ENCODE measurements at regions not wholly inside any gene's neighbourhood (a gene's known extent, or its start where the extent isn't known, plus 50 kb on each side); places are given as distances from the start of the nearest gene placed in this dataset.

GRCh38 chr12:84362552-84362897 lies 550.1 kb downstream of the SLC6A15 start:
- TF ChIP-seq, protein P1, sequence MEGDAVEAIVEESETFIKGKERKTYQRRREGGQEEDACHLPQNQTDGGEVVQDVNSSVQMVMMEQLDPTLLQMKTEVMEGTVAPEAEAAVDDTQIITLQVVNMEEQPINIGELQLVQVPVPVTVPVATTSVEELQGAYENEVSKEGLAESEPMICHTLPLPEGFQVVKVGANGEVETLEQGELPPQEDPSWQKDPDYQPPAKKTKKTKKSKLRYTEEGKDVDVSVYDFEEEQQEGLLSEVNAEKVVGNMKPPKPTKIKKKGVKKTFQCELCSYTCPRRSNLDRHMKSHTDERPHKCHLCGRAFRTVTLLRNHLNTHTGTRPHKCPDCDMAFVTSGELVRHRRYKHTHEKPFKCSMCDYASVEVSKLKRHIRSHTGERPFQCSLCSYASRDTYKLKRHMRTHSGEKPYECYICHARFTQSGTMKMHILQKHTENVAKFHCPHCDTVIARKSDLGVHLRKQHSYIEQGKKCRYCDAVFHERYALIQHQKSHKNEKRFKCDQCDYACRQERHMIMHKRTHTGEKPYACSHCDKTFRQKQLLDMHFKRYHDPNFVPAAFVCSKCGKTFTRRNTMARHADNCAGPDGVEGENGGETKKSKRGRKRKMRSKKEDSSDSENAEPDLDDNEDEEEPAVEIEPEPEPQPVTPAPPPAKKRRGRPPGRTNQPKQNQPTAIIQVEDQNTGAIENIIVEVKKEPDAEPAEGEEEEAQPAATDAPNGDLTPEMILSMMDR (IDR thresholded peaks at IDR 0.05) = no peak
- TF ChIP-seq POLR2A (IDR thresholded peaks at IDR 0.05) = no peak
